ENCODE measurements at regions not wholly inside any gene's neighbourhood (a gene's known extent, or its start where the extent isn't known, plus 50 kb on each side); places are given as distances from the start of the nearest gene placed in this dataset.

DNA sequence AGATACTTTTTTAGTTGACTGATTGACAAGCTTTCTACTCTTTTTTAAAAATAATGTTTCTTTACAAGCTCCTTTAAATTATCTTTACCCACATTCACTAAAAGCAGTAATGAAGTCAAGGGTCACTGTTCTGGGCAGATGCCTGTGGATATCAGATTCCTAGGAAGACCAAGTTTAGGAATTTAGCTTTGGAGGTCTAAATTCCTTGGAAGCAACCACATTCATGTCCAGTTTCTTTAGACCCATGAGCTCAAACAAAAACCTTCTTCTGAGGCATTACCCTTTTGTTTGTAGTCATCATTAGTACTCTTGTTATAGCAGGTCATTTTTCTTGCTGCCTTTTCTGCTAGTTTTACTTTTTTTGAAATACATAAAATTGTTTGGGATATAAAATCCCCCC lies 462.9 kb upstream of the JAG1 start:
- TF ChIP-seq ZNF114 (CRISPR knock-in tag; IDR thresholded peaks at IDR 0.05) (no peak), POLR2AphosphoS5 (IDR thresholded peaks at IDR 0.05; ENCODE audit: low read depth) (no peak)
- H2AFZ ChIP-seq: no peak overlapping the region
- no peaks in the 10 kb centered on the region for H4K20me1 ChIP-seq (replicated peaks; ENCODE audit: insufficient read depth)
- no peaks in the 10 kb centered on the region for H3F3A ChIP-seq (replicated peaks; ENCODE audit: low read depth)
- H3K27ac ChIP-seq (ENCODE audit: low read depth): no peak overlapping the region
- Mint-ChIP-seq H3K27ac (no peak overlapping the region), H3K27me3 (ENCODE audit: insufficient read depth, low read depth, poor library complexity) (no peaks in the 10 kb centered on the region), H3K4me3 (no peak overlapping the region), H3K36me3 (ENCODE audit: low read depth) (no peaks in the 10 kb centered on the region), H3K4me1 (no peaks in the 10 kb centered on the region), H3K9me3 (no peaks in the 10 kb centered on the region)
- H3K4me1 ChIP-seq (ENCODE audit: insufficient read depth): no peaks in the 10 kb centered on the region
- no peaks in the 10 kb centered on the region for H3K27me3 ChIP-seq (ENCODE audit: insufficient read depth)
- ATAC-seq: no peak
- peaks cover 3% of the 10 kb centered on the region; the same call in 1 of the 2 replicates for H3K9me2 ChIP-seq (ENCODE audit: insufficient read depth)
- no peak for DNase-seq (ENCODE audit: low spot score)
- H3K79me2 ChIP-seq (replicated peaks; ENCODE audit: insufficient read depth): no peaks in the 10 kb centered on the region
- no peak overlapping the region for H3K4me3 ChIP-seq
- H3K36me3 ChIP-seq (ENCODE audit: insufficient read depth): no peaks in the 10 kb centered on the region
- no peak overlapping the region for H3K4me2 ChIP-seq

- no peaks in the 10 kb centered on the region for H3F3A ChIP-seq (replicated peaks; ENCODE audit: low read depth)
- Mint-ChIP-seq H3K4me1 (no peaks in the 10 kb centered on the region), H3K27ac (no peak overlapping the region), H3K9me3 (no peaks in the 10 kb centered on the region), H3K4me3 (no peak overlapping the region), H3K27me3 (ENCODE audit: insufficient read depth, low read depth, poor library complexity) (no peaks in the 10 kb centered on the region), H3K36me3 (ENCODE audit: low read depth) (no peaks in the 10 kb centered on the region)
- H3K4me2 ChIP-seq: no peak overlapping the region
- DNase-seq (ENCODE audit: low spot score) (no peak), ATAC-seq (no peak)
- H3K9me2 ChIP-seq (ENCODE audit: insufficient read depth): peaks cover 9% of the 10 kb centered on the region; the same call in 1 of the 2 replicates
- H3K36me3 ChIP-seq (ENCODE audit: insufficient read depth): no peaks in the 10 kb centered on the region; the same call in 1 of the 2 replicates
- H2AFZ ChIP-seq: no peak overlapping the region
- H3K27ac ChIP-seq (ENCODE audit: low read depth): no peak overlapping the region
- no peaks in the 10 kb centered on the region for H4K20me1 ChIP-seq (replicated peaks; ENCODE audit: insufficient read depth)
- H3K4me1 ChIP-seq (ENCODE audit: insufficient read depth): no peaks in the 10 kb centered on the region
- no peak overlapping the region for H3K4me3 ChIP-seq
- H3K79me2 ChIP-seq (replicated peaks; ENCODE audit: insufficient read depth): no peaks in the 10 kb centered on the region
- no peaks in the 10 kb centered on the region for H3K27me3 ChIP-seq (ENCODE audit: insufficient read depth)
- TF ChIP-seq REST (IDR thresholded peaks at IDR 0.05; ENCODE audit: unreplicated experiment) (no peak), EZH2 (IDR thresholded peaks at IDR 0.05; ENCODE audit: low read depth, unreplicated experiment) (no peak), NANOG (IDR thresholded peaks at IDR 0.05; ENCODE audit: borderline replicate concordance) (no peak), ZNF114 (CRISPR knock-in tag; IDR thresholded peaks at IDR 0.05) (no peak), JUNB (IDR thresholded peaks at IDR 0.05; ENCODE audit: unreplicated experiment) (no peak), CREB1 (CRISPR knock-in tag; IDR thresholded peaks at IDR 0.05; ENCODE audit: low read depth) (no peak), ETS1 (IDR thresholded peaks at IDR 0.05) (no peak), STAT1 (IDR thresholded peaks at IDR 0.05; ENCODE audit: unreplicated experiment) (no peak), ZNF331 (CRISPR knock-in tag; IDR thresholded peaks at IDR 0.05; ENCODE audit: low read depth) (no peak), POLR2AphosphoS5 (IDR thresholded peaks at IDR 0.05; ENCODE audit: low read depth) (no peak), EZH2phosphoT487 (IDR thresholded peaks at IDR 0.05; ENCODE audit: unreplicated experiment) (no peak)
- TF ChIP-seq, protein P1, sequence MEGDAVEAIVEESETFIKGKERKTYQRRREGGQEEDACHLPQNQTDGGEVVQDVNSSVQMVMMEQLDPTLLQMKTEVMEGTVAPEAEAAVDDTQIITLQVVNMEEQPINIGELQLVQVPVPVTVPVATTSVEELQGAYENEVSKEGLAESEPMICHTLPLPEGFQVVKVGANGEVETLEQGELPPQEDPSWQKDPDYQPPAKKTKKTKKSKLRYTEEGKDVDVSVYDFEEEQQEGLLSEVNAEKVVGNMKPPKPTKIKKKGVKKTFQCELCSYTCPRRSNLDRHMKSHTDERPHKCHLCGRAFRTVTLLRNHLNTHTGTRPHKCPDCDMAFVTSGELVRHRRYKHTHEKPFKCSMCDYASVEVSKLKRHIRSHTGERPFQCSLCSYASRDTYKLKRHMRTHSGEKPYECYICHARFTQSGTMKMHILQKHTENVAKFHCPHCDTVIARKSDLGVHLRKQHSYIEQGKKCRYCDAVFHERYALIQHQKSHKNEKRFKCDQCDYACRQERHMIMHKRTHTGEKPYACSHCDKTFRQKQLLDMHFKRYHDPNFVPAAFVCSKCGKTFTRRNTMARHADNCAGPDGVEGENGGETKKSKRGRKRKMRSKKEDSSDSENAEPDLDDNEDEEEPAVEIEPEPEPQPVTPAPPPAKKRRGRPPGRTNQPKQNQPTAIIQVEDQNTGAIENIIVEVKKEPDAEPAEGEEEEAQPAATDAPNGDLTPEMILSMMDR (conservative IDR thresholded peaks at IDR 0.05; ENCODE audit: low read depth in 2 of 2): no peak
Measured at GRCh38 chr20:11137688-11138087, 463.9 kb upstream of the JAG1 start.

All from GM23338 (cell line).